ENCODE measurements at regions not wholly inside any gene's neighbourhood (a gene's known extent, or its start where the extent isn't known, plus 50 kb on each side); places are given as distances from the start of the nearest gene placed in this dataset.

- H3K36me3 ChIP-seq (ENCODE audit: control insufficient read depth, insufficient read depth, low read length) = no peaks in the 10 kb centered on the region
- POLR2A ChIA-PET = no interaction called here
- no peaks in the 10 kb centered on the region for H3K27me3 ChIP-seq (replicated peaks; ENCODE audit: control insufficient read depth, insufficient read depth, low read length)
- Mint-ChIP-seq H3K36me3 (ENCODE audit: insufficient read depth, unreplicated experiment) (no peaks in the 10 kb centered on the region), H3K27ac (ENCODE audit: unreplicated experiment) (no peak overlapping the region), H3K4me1 (ENCODE audit: low read depth, unreplicated experiment) (no peaks in the 10 kb centered on the region), H3K9me3 (ENCODE audit: unreplicated experiment) (no peaks in the 10 kb centered on the region), H3K4me3 (ENCODE audit: unreplicated experiment) (no peak overlapping the region), H3K27me3 (ENCODE audit: insufficient read depth, unreplicated experiment) (peaks cover 2% of the 10 kb centered on the region)
- CTCF ChIA-PET = no interaction called here
- no peaks in the 10 kb centered on the region for H3K9me3 ChIP-seq
- H3K4me3 ChIP-seq (ENCODE audit: low read depth, low read length) = no peak overlapping the region
- TF ChIP-seq CTCF (IDR thresholded peaks at IDR 0.05; ENCODE audit: insufficient read depth in 1 of 2, low read depth in 1 of 2, low read length in 1 of 2, severe bottlenecking in 1 of 2, unreplicated experiment in 1 of 2) = no peak
- no TSS peak for BruUV-seq (replicated peaks)
- H3K4me1 ChIP-seq = no peaks in the 10 kb centered on the region
- DNase-seq = no peak
- intact Hi-C loops (cut with micrococcal nuclease; ENCODE audit: unreplicated experiment) = no loop called here
Observed at GRCh38 chr14:26990946-26991345, 393.1 kb upstream of the NOVA1 start.

- Mint-ChIP-seq H3K36me3 (ENCODE audit: insufficient read depth, unreplicated experiment) (no peaks in the 10 kb centered on the region), H3K27me3 (ENCODE audit: insufficient read depth, unreplicated experiment) (peaks cover 1% of the 10 kb centered on the region), H3K4me3 (ENCODE audit: unreplicated experiment) (no peak overlapping the region), H3K9me3 (ENCODE audit: unreplicated experiment) (no peaks in the 10 kb centered on the region), H3K4me1 (ENCODE audit: low read depth, unreplicated experiment) (no peaks in the 10 kb centered on the region), H3K27ac (ENCODE audit: unreplicated experiment) (no peak overlapping the region)
- no peaks in the 10 kb centered on the region for H3K9me3 ChIP-seq
- no peak for TF ChIP-seq CTCF (IDR thresholded peaks at IDR 0.05; ENCODE audit: insufficient read depth in 1 of 2, low read depth in 1 of 2, low read length in 1 of 2, severe bottlenecking in 1 of 2, unreplicated experiment in 1 of 2)
- no peak for DNase-seq
- POLR2A ChIA-PET = no interaction called here
- CTCF ChIA-PET = no interaction called here
- H3K4me3 ChIP-seq (ENCODE audit: low read depth, low read length) = no peak overlapping the region
- no peaks in the 10 kb centered on the region for H3K36me3 ChIP-seq (ENCODE audit: control insufficient read depth, insufficient read depth, low read length)
- intact Hi-C loops (cut with micrococcal nuclease; ENCODE audit: unreplicated experiment) = no loop called here
- BruUV-seq (replicated peaks) = no TSS peak
- H3K4me1 ChIP-seq = no peaks in the 10 kb centered on the region
- H3K27me3 ChIP-seq (replicated peaks; ENCODE audit: control insufficient read depth, insufficient read depth, low read length) = no peaks in the 10 kb centered on the region
Observed at GRCh38 chr14:26992403-26993115, 394.7 kb upstream of the NOVA1 start.

GRCh38 chr14:26993556-26993955 lies 395.7 kb upstream of the NOVA1 start:
- POLR2A ChIA-PET = no interaction called here
- Mint-ChIP-seq H3K9me3 (ENCODE audit: unreplicated experiment) (no peaks in the 10 kb centered on the region), H3K27me3 (ENCODE audit: insufficient read depth, unreplicated experiment) (no peaks in the 10 kb centered on the region), H3K4me3 (ENCODE audit: unreplicated experiment) (no peak overlapping the region), H3K36me3 (ENCODE audit: insufficient read depth, unreplicated experiment) (no peaks in the 10 kb centered on the region), H3K4me1 (ENCODE audit: low read depth, unreplicated experiment) (no peaks in the 10 kb centered on the region), H3K27ac (ENCODE audit: unreplicated experiment) (no peak overlapping the region)
- intact Hi-C loops (cut with micrococcal nuclease; ENCODE audit: unreplicated experiment) = no loop called here
- H3K4me1 ChIP-seq = no peaks in the 10 kb centered on the region
- no peak overlapping the region for H3K4me3 ChIP-seq (ENCODE audit: low read depth, low read length)
- no peaks in the 10 kb centered on the region for H3K27me3 ChIP-seq (replicated peaks; ENCODE audit: control insufficient read depth, insufficient read depth, low read length)
- no peak for DNase-seq
- TF ChIP-seq CTCF (IDR thresholded peaks at IDR 0.05; ENCODE audit: insufficient read depth in 1 of 2, low read depth in 1 of 2, low read length in 1 of 2, severe bottlenecking in 1 of 2, unreplicated experiment in 1 of 2) = no peak
- no peaks in the 10 kb centered on the region for H3K9me3 ChIP-seq
- H3K36me3 ChIP-seq (ENCODE audit: control insufficient read depth, insufficient read depth, low read length) = no peaks in the 10 kb centered on the region
- CTCF ChIA-PET = no interaction called here
- BruUV-seq (replicated peaks) = no TSS peak

Data from Caco-2 (cell line).